ENCODE measurements at regions not wholly inside any gene's neighbourhood (a gene's known extent, or its start where the extent isn't known, plus 50 kb on each side); places are given as distances from the start of the nearest gene placed in this dataset.
A peak's percentile ranks its signal among the peaks of the same experiment; 100 is the strongest.

- DNase-seq (ENCODE audit: low read depth) = no peak
These were observed 76.1 kb downstream of the SLC25A47 start for GRCh38 chr14:100399052-100399849.

DNA sequence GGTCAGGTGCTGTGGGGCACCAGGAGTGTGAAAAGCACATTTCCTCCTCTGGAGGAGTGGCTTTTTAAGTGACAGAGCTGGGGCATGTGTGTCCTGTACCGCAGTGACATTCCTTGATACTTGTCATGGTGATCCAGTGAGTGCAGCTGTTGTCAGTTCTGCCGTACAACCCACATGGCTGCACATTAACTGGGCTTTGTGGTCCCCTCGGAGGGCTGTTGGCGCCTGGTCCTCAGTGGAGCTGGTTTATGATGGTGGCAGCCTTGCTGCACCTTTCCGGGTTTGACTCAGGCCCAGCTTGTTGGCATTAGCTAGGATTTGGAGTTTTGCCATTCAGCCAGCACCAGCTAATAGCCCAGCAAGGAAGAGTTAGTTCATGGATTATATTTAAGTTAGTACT lies 77.0 kb downstream of the SLC25A47 start:
- DNase-seq (ENCODE audit: low read depth) = no peak

DNA sequence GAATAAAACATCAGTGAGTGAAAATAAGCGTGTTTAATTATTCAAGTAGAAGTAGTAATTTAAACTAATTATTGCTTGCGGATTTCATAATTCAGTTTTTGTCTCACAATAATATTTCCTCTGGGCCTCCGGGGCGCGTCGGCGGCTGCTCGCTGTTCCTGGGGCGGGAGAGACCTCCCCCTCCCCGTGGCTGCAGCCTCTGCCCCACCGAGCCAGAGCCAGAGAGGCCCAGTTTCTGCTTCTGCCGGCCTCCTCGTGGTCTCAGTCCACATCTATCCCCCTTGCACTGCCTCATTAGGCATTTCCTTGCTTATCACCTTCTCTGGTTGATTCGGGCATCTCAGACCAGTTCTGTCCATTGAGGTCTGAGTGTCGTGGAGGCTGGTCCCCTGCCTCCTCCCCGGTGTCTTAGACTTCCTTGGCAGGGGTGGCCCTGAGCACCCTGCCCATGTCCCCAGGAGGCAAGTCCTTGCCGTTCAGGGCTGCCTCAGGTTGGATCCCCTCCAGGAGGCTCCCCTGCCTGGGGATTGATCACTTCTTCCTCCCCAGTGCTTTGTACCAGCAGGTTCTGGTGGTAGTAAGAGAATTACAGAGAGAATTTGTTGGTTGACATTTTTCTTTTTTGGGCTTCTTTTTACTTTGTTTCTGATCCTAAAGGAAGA lies 78.0 kb downstream of the SLC25A47 start:
- DNase-seq (ENCODE audit: low read depth) = no peak

- DNase-seq (ENCODE audit: low read depth) = no peak
These were observed 78.7 kb downstream of the SLC25A47 start for GRCh38 chr14:100401792-100402191.

- no peak for DNase-seq (ENCODE audit: low read depth)
These were observed 79.5 kb downstream of the SLC25A47 start for GRCh38 chr14:100402631-100403030.

GRCh38 chr14:100403105-100403504 lies 80.0 kb downstream of the SLC25A47 start:
- no peak for DNase-seq (ENCODE audit: low read depth)

- DNase-seq (ENCODE audit: low read depth) = no peak
These were observed 80.7 kb downstream of the SLC25A47 start for GRCh38 chr14:100403802-100404365.

DNA sequence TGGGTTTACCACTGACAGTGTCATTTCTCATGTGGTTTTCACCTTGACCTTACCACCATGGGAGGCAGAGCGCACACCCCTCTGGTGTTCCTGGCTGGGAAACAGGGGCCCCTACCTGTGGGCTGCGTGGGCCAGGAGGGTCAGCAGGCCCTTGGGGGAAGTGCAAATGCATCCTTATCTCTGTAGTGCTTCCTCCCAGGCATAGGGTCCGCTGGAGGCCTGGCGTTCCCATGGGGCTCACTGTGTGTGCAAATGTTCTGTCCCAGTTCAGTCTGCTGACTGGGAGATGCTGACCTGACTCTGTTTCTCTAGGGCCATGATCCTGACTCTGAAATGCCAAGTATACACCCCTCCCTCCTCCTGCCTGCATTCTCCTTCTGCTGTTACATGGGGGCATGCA lies 81.3 kb downstream of the SLC25A47 start:
- DNase-seq (ENCODE audit: low read depth) = no peak

DNA sequence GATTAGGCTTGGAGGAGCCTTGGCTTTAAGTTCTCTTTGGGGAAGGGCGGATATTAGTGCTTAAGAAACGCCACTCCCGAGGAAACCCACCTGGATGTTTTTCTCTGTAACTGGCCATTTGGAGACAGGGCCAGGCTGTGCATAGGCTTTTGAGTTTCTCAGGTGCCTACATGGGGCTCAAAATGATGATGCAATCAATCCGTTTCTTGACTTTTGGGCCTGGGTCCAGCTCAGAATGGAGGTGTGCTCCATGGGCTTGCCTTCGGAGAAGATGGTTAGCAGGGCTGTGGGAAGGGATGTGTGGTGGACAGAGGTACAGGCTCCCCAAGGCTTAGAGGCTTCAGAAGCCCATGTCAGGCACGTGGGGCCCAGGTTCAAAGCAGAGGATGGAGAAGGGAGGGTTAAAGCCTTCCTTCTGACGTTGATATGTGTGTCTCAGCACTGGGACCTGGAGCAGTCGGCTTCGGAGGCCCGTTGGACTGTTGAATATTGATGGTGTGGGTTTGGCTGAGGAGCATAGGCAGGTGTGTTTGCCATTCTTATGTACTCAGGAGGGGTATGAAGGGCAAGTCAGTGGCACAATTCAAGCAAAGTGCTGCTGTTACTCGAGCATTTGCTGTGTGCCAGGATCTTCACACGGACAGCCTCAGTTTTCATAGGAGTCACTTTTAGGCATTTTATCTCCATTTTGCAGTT lies 82.8 kb downstream of the SLC25A47 start:
- no peak for DNase-seq (ENCODE audit: low read depth)

GRCh38 chr14:100406505-100407131 lies 83.5 kb downstream of the SLC25A47 start:
- no peak for DNase-seq (ENCODE audit: low read depth)

- no peak for DNase-seq (ENCODE audit: low read depth)
These were observed 84.4 kb downstream of the SLC25A47 start for GRCh38 chr14:100407376-100408102.

DNA sequence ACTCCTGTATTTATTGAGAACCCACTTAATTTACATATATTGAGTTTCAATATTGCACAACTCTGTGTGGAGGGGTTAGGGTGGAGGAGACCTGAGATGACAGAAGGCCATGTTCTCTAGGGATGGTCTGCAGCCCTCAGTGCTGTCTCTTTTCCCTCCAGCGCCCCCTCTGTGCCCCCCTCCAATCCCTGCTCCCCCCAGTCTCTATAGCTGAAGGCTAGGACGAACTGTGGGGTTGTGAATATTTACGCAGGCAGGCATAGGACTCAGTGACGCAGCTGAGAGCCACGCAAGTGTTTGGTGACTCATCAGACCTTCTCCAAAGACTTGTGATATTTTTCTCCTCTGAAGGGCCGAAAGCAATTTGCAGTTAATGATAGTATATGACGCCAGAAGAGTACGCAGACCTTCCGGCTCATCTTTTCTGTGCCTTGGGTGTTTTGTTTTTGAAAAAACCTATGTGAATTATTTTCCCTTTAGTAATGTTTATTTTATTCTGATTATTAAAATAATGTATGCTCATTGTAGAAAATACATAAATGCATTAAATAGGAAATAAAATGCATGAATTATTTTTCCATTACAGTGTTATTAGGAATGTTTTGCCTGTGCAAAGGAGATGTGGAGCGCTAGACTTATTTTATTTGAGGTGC lies 85.3 kb downstream of the SLC25A47 start:
- no peak for DNase-seq (ENCODE audit: low read depth)

DNA sequence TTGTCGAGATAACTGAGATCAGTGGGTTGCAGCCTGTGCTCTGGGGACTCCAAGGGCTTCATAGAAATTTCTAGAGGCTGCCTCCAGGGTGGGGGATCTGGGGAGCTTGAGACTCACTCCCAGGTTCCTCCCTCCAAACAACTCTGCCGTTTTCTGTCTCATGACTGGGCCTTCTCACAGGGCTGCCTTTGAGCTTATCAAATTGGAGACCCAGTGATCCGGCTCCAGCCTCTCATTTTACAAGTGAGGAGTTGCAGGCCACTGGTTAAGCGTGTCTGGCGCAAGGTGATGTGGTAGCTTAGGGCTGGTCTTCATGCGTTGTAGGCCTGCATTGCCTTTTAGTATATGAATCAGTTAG lies 85.8 kb downstream of the SLC25A47 start:
- DNase-seq (ENCODE audit: low read depth) = no peak

- DNase-seq (ENCODE audit: low read depth) = no peak
These were observed 86.5 kb downstream of the SLC25A47 start for GRCh38 chr14:100409651-100410050.

GRCh38 chr14:100410056-100410565 lies 87.0 kb downstream of the SLC25A47 start:
- no peak for DNase-seq (ENCODE audit: low read depth)

DNA sequence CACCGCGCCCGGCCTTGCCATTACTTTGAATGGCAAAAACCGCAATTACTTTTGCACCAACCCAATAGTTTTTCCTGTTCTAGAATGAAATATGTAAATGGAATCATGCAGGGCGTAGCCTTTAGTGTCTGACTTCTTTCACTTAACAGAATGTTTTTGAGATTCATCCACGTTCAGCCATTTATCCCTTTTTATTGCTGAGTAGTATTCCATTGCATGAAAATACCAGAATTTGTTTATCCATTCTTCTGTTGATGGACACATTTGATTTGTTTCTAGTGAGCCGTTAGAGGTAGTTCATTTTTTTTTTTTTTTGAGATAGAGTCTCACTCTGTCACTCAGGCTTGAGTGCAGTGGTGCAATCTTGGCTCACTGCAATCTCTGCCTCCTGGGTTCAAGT lies 90.6 kb downstream of the SLC25A47 start:
- no peak for DNase-seq (ENCODE audit: low read depth)

DNA sequence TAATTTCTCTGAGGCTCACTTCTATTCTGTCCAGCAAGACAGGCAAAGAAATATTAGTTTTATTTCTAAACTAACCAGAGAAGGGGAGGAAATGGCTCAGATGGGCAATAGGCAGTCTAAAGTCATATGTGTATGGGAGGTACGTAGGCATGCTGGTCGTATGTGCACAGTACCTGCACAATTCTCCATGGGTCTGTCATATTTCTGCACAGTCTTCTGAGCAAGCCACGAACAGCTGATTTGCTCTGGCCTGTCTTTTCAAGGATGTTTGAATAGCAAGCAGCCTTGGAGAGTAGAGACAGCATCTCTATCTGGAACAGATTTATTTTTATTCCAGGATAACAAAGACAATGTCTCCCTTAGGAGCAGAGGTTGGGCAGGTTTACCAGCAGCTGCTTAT lies 92.1 kb downstream of the SLC25A47 start:
- no peak for DNase-seq (ENCODE audit: low read depth)

- DNase-seq (ENCODE audit: low read depth) = no peak
These were observed 93.0 kb downstream of the SLC25A47 start for GRCh38 chr14:100416081-100416680.

DNA sequence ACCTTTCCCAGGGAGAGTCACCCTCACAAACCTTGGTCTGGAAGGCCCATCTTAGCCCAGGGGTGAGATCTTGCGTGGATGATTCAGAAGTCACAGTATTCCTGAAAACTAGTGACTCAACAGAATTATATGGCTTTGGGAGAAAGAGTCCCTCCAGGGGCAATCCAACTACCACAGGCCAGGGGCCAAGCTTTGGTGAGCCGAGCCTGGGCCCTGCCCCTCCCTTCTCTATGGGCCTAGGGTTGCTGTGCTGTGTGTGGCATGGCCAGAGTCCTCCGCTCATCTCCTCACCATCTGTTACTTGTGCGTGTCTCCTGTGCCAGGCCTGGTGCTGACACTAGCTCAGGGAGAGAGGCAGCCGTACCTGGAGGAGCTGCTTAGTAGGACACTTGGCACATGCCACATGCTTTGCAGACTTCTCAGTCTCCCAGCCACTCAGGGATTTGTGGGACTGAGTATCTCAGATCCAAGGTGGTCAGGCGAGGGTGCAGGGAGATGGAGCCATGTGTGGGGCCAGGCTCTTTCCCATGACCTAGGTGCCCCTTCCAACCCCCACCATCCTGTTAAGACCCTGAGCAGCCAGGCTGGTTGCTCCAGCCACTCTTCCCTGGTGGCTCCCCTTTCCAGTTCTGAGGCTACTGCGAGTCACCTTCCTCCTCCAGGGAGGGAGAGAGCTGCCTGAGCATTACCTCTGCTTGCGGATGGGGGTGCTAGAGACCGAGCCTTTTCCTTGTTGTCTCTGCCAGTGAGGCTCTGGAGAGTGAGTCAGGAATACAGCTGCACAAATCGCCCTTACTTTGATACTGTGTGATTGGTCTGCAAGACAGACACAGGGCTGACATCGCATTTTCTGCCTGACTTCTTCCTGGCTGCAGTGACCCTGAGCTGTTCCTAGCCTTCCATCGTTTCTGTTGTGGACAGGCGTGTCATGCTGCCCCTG lies 94.1 kb downstream of the SLC25A47 start:
- peak; percentile 82 for DNase-seq (ENCODE audit: low read depth)

All from GM04504 (cell line).